ENCODE measurements at regions not wholly inside any gene's neighbourhood (a gene's known extent, or its start where the extent isn't known, plus 50 kb on each side); places are given as distances from the start of the nearest gene placed in this dataset.

GRCh38 chr2:236403811-236404210 lies 139.6 kb upstream of the ASB18 start:
- ChIA-PET POLR2A (no interaction called here), CTCF (no interaction called here)
- H3K4me3 Mint-ChIP-seq = no peak overlapping the region
- H3K4me1 Mint-ChIP-seq (ENCODE audit: low read depth) = no peaks in the 10 kb centered on the region
- H3K27me3 Mint-ChIP-seq = peaks cover 3% of the 10 kb centered on the region
- DNase-seq = no peak
- H3K36me3 Mint-ChIP-seq (ENCODE audit: low read depth) = no peaks in the 10 kb centered on the region
- H3K27ac Mint-ChIP-seq = no peak overlapping the region
- no peak for ATAC-seq
- intact Hi-C loops (cut with micrococcal nuclease) = no loop called here
- peaks cover 1% of the 10 kb centered on the region for H3K9me3 Mint-ChIP-seq
- TF ChIP-seq CTCF (IDR thresholded peaks at IDR 0.05) = no peak

- ATAC-seq = no peak
- Mint-ChIP-seq H3K36me3 (ENCODE audit: low read depth) (no peaks in the 10 kb centered on the region), H3K27me3 (peaks cover 3% of the 10 kb centered on the region), H3K9me3 (peaks cover 3% of the 10 kb centered on the region), H3K27ac (no peak overlapping the region), H3K4me3 (no peak overlapping the region), H3K4me1 (ENCODE audit: low read depth) (no peaks in the 10 kb centered on the region)
- POLR2A ChIA-PET = no interaction called here
- no peak for DNase-seq
- intact Hi-C loops (cut with micrococcal nuclease) = no loop called here
- TF ChIP-seq CTCF (IDR thresholded peaks at IDR 0.05) = no peak
- CTCF ChIA-PET = no interaction called here
Measured at GRCh38 chr2:236404346-236404745, 140.1 kb upstream of the ASB18 start.

- TF ChIP-seq CTCF (IDR thresholded peaks at IDR 0.05) = no peak
- DNase-seq = no peak
- intact Hi-C loops (cut with micrococcal nuclease) = no loop called here
- no peak for ATAC-seq
- CTCF ChIA-PET = no interaction called here
- H3K27me3 Mint-ChIP-seq = peaks cover 3% of the 10 kb centered on the region
- peaks cover 4% of the 10 kb centered on the region for H3K9me3 Mint-ChIP-seq
- no peak overlapping the region for H3K27ac Mint-ChIP-seq
- H3K4me3 Mint-ChIP-seq = no peak overlapping the region
- POLR2A ChIA-PET = no interaction called here
- H3K36me3 Mint-ChIP-seq (ENCODE audit: low read depth) = no peaks in the 10 kb centered on the region
- no peaks in the 10 kb centered on the region for H3K4me1 Mint-ChIP-seq (ENCODE audit: low read depth)
Measured at GRCh38 chr2:236405357-236405756, 141.2 kb upstream of the ASB18 start.

- DNase-seq = no peak
Measured at GRCh38 chr2:236408090-236408489, 143.9 kb upstream of the ASB18 start.

GRCh38 chr2:236408786-236409185 lies 144.6 kb upstream of the ASB18 start:
- Mint-ChIP-seq H3K27me3 (peaks cover 4% of the 10 kb centered on the region), H3K4me1 (ENCODE audit: low read depth) (no peaks in the 10 kb centered on the region), H3K4me3 (no peak overlapping the region), H3K9me3 (peaks cover 8% of the 10 kb centered on the region), H3K36me3 (ENCODE audit: low read depth) (no peaks in the 10 kb centered on the region), H3K27ac (no peak overlapping the region)
- ChIA-PET POLR2A (no interaction called here), CTCF (no interaction called here)
- TF ChIP-seq CTCF (IDR thresholded peaks at IDR 0.05) = no peak
- DNase-seq (no peak), ATAC-seq (no peak)
- intact Hi-C loops (cut with micrococcal nuclease) = no loop called here

More at GRCh38 chr2:236408090-236408489, 143.9 kb upstream of the ASB18 start:
- H3K27me3 Mint-ChIP-seq = peaks cover 4% of the 10 kb centered on the region
- TF ChIP-seq CTCF (IDR thresholded peaks at IDR 0.05) = no peak
- no peak overlapping the region for H3K4me3 Mint-ChIP-seq
- ATAC-seq = no peak
- H3K27ac Mint-ChIP-seq = no peak overlapping the region
- CTCF ChIA-PET = no interaction called here
- H3K9me3 Mint-ChIP-seq = peaks cover 8% of the 10 kb centered on the region
- intact Hi-C loops (cut with micrococcal nuclease) = no loop called here
- H3K36me3 Mint-ChIP-seq (ENCODE audit: low read depth) = no peaks in the 10 kb centered on the region
- POLR2A ChIA-PET = no interaction called here
- no peaks in the 10 kb centered on the region for H3K4me1 Mint-ChIP-seq (ENCODE audit: low read depth)

All from activated CD8-positive, alpha-beta T cell treated with anti-CD3 and anti-CD28 coated beads for 36 hours (primary cell).